HS-5 (cell line): ENCODE measurements at regions not wholly inside any gene's neighbourhood (a gene's known extent, or its start where the extent isn't known, plus 50 kb on each side); places are given as distances from the start of the nearest gene placed in this dataset.

Source experiments
- DNase-seq: peaks from one replicate; pipeline ENCODE4 v3.0.0-alpha.2; 2012; ENCODE audit warnings: low read depth

- DNase-seq = no peak
Measured at GRCh38 chrX:39984191-39984956, 113.4 kb downstream of the BCOR start.

DNA sequence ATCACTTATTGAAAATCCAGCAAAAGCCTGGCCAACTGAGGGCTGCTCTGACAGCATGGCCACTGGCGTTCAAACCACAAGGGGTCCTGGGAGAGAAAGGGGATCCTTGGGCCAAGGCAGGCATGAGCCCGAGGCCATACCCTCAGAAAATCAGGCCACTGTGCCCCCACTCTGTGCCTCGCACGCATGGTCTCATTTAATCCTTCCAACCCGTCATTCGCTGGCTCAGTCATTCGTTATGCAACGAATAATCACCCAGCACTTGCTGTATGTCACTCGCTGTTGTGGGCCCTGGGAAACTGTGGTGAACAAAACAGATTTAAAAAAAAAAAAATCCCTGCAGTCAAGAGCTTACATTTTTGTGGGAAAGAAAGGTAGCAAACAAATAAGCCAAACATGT, 112.7 kb downstream of the BCOR start:
- DNase-seq = no peak

DNA sequence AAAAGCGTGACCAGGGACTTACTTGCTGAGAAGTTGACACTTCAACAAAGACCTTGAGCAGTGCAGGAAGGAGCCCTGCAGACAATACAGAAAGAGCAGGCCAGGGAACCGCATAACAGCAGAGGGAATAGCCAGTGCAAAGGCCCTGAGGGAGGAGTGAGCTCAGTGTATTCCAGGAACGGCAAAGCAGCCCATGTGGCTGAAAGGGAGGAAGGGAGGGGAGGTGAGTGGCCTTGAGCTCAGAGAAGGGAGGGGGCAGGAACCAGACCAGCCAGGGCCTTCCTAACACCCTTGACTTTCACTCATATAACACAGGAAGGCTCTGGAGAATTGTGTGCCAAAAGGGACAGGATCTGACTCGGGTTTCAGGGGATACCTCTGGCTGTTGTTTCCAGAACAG, 112.2 kb downstream of the BCOR start:
- no peak for DNase-seq

- DNase-seq = no peak
Measured at GRCh38 chrX:39988496-39988895, 109.3 kb downstream of the BCOR start.

DNA sequence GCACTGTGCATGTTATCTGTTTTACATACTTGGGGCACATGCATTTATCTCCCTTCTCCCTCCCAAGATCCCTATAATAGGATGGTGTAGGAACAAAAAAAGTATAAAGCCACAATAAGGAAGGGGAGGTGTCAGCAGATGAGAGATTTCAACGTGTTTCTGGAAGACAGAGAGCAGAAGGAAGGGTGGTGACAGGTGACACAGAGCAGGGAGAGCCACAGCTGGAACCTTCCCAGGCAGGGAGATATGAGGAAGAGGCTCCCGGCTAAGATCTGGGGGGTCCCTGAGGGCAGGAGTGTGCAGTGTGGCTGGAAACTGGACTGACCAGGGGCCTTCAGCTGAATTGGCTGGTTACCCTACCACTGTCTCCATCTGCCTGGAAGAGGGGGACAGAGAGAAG, 107.4 kb downstream of the BCOR start:
- DNase-seq = no peak

- no peak for DNase-seq
Measured at GRCh38 chrX:39992300-39992699, 105.5 kb downstream of the BCOR start.

- no peak for DNase-seq
Measured at GRCh38 chrX:39995457-39995856, 102.3 kb downstream of the BCOR start.

DNA sequence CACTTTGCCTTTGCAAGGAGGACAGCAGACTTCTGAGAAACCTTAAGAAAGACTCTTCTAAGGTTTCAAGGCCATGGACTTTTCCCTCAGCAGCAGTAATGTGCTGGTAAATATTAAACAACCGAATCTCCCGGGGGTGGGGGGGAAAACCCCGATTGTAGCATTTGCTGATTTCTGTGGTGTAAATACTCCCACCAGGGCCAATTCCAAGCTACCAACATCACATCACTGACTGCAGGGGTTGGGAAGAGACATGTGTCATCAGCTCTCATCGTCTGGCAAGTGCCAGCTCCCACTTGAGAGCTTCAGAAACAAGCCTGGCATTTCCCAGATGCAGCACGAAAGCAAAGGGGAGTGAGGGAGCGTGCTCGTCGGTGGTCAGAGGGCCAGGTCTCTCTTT, 101.2 kb downstream of the BCOR start:
- DNase-seq = no peak

GRCh38 chrX:39998636-39999406, 98.9 kb downstream of the BCOR start:
- no peak for DNase-seq
